22Rv1 (cell line): ENCODE measurements at regions not wholly inside any gene's neighbourhood (a gene's known extent, or its start where the extent isn't known, plus 50 kb on each side); places are given as distances from the start of the nearest gene placed in this dataset.

ENCODE experiments used
- ZFX ChIP-seq: fragments of 450-650 bp; IDR thresholded peaks from 2 replicates; pipeline ENCODE4 v1.6.1; 2017; ENCODE audit warnings: antibody characterized with exemption, borderline replicate concordance
- TF ChIP-seq, protein P1 (sequence below): fragments of 450-650 bp; IDR thresholded peaks from 2 replicates; pipeline ENCODE4 v1.5.1; 2017; ENCODE audit warnings: mild to moderate bottlenecking

DNA sequence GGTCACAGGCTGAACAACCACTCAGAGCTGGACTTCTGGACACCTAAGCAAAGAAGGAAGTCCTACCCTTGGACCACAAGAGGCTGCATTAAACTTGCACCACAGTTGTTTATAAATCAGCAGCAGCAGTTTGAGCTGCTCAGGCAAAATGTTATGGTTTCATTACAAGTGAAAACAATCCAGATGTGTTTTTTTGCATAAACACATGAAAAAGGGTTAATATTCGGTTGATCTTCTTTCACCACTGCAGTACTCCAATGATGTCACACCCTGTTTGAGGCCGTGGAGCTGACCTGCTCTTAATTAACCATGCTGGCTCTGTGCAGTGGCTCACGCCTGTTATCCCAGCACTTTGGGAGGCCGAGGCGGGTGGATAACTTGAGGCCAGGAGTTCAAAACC, 490.8 kb upstream of the CELF2 start:
- TF ChIP-seq, protein P1, sequence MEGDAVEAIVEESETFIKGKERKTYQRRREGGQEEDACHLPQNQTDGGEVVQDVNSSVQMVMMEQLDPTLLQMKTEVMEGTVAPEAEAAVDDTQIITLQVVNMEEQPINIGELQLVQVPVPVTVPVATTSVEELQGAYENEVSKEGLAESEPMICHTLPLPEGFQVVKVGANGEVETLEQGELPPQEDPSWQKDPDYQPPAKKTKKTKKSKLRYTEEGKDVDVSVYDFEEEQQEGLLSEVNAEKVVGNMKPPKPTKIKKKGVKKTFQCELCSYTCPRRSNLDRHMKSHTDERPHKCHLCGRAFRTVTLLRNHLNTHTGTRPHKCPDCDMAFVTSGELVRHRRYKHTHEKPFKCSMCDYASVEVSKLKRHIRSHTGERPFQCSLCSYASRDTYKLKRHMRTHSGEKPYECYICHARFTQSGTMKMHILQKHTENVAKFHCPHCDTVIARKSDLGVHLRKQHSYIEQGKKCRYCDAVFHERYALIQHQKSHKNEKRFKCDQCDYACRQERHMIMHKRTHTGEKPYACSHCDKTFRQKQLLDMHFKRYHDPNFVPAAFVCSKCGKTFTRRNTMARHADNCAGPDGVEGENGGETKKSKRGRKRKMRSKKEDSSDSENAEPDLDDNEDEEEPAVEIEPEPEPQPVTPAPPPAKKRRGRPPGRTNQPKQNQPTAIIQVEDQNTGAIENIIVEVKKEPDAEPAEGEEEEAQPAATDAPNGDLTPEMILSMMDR: no peak
- TF ChIP-seq ZFX: no peak
